ENCODE measurements at regions not wholly inside any gene's neighbourhood (a gene's known extent, or its start where the extent isn't known, plus 50 kb on each side); places are given as distances from the start of the nearest gene placed in this dataset.

GRCh38 chr6:168876956-168877355 is 376.7 kb downstream of the THBS2 start:
- TF ChIP-seq TAF1 (conservative IDR thresholded peaks at IDR 0.05), result no peak
- TF ChIP-seq RAD21 (IDR thresholded peaks at IDR 0.05), result no peak
- TF ChIP-seq CTCF (IDR thresholded peaks at IDR 0.05; ENCODE audit: low read depth, low read length, missing input control), result no peak
- no peak for TF ChIP-seq MAX (IDR thresholded peaks at IDR 0.05)
- TF ChIP-seq ATF3 (IDR thresholded peaks at IDR 0.05), result no peak
- no peak for TF ChIP-seq REST (IDR thresholded peaks at IDR 0.05)
- no peak for TF ChIP-seq ZBTB33 (IDR thresholded peaks at IDR 0.05)
- TF ChIP-seq GABPA (IDR thresholded peaks at IDR 0.05 in 1 of 2, conservative IDR thresholded peaks at IDR 0.05 in 1 of 2), result no peak
- no peak for TF ChIP-seq YY1 (IDR thresholded peaks at IDR 0.05)
- no peak for TF ChIP-seq SP1 (IDR thresholded peaks at IDR 0.05)
- no peak for TF ChIP-seq JUND (IDR thresholded peaks at IDR 0.05)
- TF ChIP-seq EGR1 (IDR thresholded peaks at IDR 0.05; ENCODE audit: low read depth in 2 of 2), result no peak

Data from liver (tissue), 3 donors.